WTC11 (cell line): ENCODE measurements at regions not wholly inside any gene's neighbourhood (a gene's known extent, or its start where the extent isn't known, plus 50 kb on each side); places are given as distances from the start of the nearest gene placed in this dataset.

Source experiments
- ATAC-seq: fragments of 200-7000 bp; cut with Tn5 transposase; 2 replicates; pipeline ENCODE4 v1.10.0; 2021; ENCODE audit warnings: mild to moderate bottlenecking, moderate library complexity
- CTCF ChIA-PET: fragments of 300-600 bp; sonication (Branson Sonifier 250); formaldehyde crosslinking; loops from one replicate; lab custom pipeline; 2021; ENCODE audit warnings: antibody characterized with exemption; lab: Charles Lee
- POLR2A ChIA-PET: fragments of 350-600 bp; sonication (Branson Sonifier 250); formaldehyde crosslinking; loops from one replicate; lab custom pipeline; 2021; ENCODE audit warnings: antibody characterized with exemption; lab: Charles Lee
- DNase-seq: peaks from one replicate; pipeline ENCODE4 v3.0.0; 2021; ENCODE audit warnings: low spot score
- H3K27ac Mint-ChIP-seq: 2 replicates; pipeline ENCODE4 v1.8.0; 2021; ENCODE audit warnings: mixed read lengths
- H3K27me3 Mint-ChIP-seq: 2 replicates; pipeline ENCODE4 v1.8.0; 2021; ENCODE audit warnings: low read depth, mild to moderate bottlenecking, moderate library complexity, mixed read lengths
- H3K36me3 Mint-ChIP-seq: 2 replicates; pipeline ENCODE4 v1.8.0; 2021; ENCODE audit warnings: mixed read lengths
- H3K4me1 Mint-ChIP-seq: 2 replicates; pipeline ENCODE4 v1.8.0; 2022; ENCODE audit warnings: mixed read lengths
- H3K4me3 Mint-ChIP-seq: 2 replicates; pipeline ENCODE4 v1.8.0; 2021; ENCODE audit warnings: mild to moderate bottlenecking, moderate library complexity, mixed read lengths
- H3K9me3 Mint-ChIP-seq: 2 replicates; pipeline ENCODE4 v1.8.0; 2021; ENCODE audit warnings: mixed read lengths
- ARID4B ChIP-seq: sonication (generic); formaldehyde crosslinking; IDR thresholded peaks from 2 replicates; pipeline ENCODE4 v1.8.0; 2023; ENCODE audit warnings: missing genetic modification reagents, mild to moderate bottlenecking, borderline replicate concordance
- CREM ChIP-seq: sonication (generic); formaldehyde crosslinking; IDR thresholded peaks from 2 replicates; pipeline ENCODE4 v1.8.1; 2022; ENCODE audit warnings: mild to moderate bottlenecking, missing genetic modification reagents, moderate library complexity
- FOXK1 ChIP-seq: sonication (generic); formaldehyde crosslinking; IDR thresholded peaks from 2 replicates; pipeline ENCODE4 v1.8.0; 2022; ENCODE audit warnings: mild to moderate bottlenecking, moderate library complexity, missing genetic modification reagents
- FOXP4 ChIP-seq: sonication (generic); formaldehyde crosslinking; IDR thresholded peaks from 2 replicates; pipeline ENCODE4 v1.8.0; 2022; ENCODE audit warnings: mild to moderate bottlenecking, missing genetic modification reagents
- HMGA2 ChIP-seq: fragments of 250-450 bp; sonication (Bioruptor Pico); IDR thresholded peaks from 2 replicates; pipeline ENCODE4 v1.4.0; 2021; ENCODE audit warnings: mild to moderate bottlenecking, moderate library complexity
- HMGXB4 ChIP-seq: sonication (generic); formaldehyde crosslinking; IDR thresholded peaks from 2 replicates; pipeline ENCODE4 v1.8.1; 2023; ENCODE audit warnings: mild to moderate bottlenecking, moderate library complexity, missing genetic modification reagents
- KAT7 ChIP-seq: sonication (generic); formaldehyde crosslinking; IDR thresholded peaks from 2 replicates; pipeline ENCODE4 v1.8.1; 2023; ENCODE audit warnings: missing genetic modification reagents, mild to moderate bottlenecking, borderline replicate concordance
- NR3C1 ChIP-seq: sonication (generic); formaldehyde crosslinking; conservative IDR thresholded peaks from 2 replicates; pipeline ENCODE4 v1.8.1; 2023; ENCODE audit warnings: low read depth, mild to moderate bottlenecking, missing genetic modification reagents
- PREB ChIP-seq: sonication (generic); formaldehyde crosslinking; IDR thresholded peaks from 2 replicates; pipeline ENCODE4 v1.8.1; 2022; ENCODE audit warnings: mild to moderate bottlenecking, missing genetic modification reagents, moderate library complexity, borderline replicate concordance
- PRRX2 ChIP-seq: fragments of 250-450 bp; sonication (Bioruptor Pico); IDR thresholded peaks from 2 replicates; pipeline ENCODE4 v1.8.0; 2021; ENCODE audit warnings: mild to moderate bottlenecking
- RORB ChIP-seq: fragments of 250-450 bp; sonication (Bioruptor Pico); IDR thresholded peaks from 2 replicates; pipeline ENCODE4 v1.9.0; 2021; ENCODE audit warnings: mild to moderate bottlenecking
- TCF7 ChIP-seq: sonication (generic); formaldehyde crosslinking; IDR thresholded peaks from 2 replicates; pipeline ENCODE4 v1.8.0; 2022; ENCODE audit warnings: mild to moderate bottlenecking, low read depth, missing genetic modification reagents, moderate library complexity
- USF1 ChIP-seq: sonication (generic); formaldehyde crosslinking; IDR thresholded peaks from 2 replicates; pipeline ENCODE4 v1.8.0; 2022; ENCODE audit warnings: mild to moderate bottlenecking, missing genetic modification reagents
- ZNF671 ChIP-seq: fragments of 250-450 bp; sonication (Bioruptor Pico); IDR thresholded peaks from 2 replicates; pipeline ENCODE4 v1.8.0; 2021; ENCODE audit warnings: mild to moderate bottlenecking
- TF ChIP-seq, protein P1 (sequence below): sonication (generic); formaldehyde crosslinking; conservative IDR thresholded peaks from 2 replicates; pipeline ENCODE4 v1.8.1; 2023; ENCODE audit warnings: mild to moderate bottlenecking, low read depth, missing genetic modification reagents, moderate library complexity
- TF ChIP-seq, protein P2 (sequence below): sonication (generic); formaldehyde crosslinking; IDR thresholded peaks from 2 replicates; pipeline ENCODE4 v1.8.1; 2023; ENCODE audit warnings: mild to moderate bottlenecking, missing genetic modification reagents, borderline replicate concordance

GRCh38 chr3:6523043-6523442 lies 337.9 kb upstream of the GRM7 start (continued):
- TF ChIP-seq HMGA2 (CRISPR knock-in tag) (no peak), ARID4B (CRISPR knock-in tag) (no peak), TCF7 (CRISPR knock-in tag) (no peak), NR3C1 (CRISPR knock-in tag) (no peak), USF1 (CRISPR knock-in tag) (no peak)

GRCh38 chr3:6524479-6524878 lies 336.4 kb upstream of the GRM7 start:
- CTCF ChIA-PET = no interaction called here
- Mint-ChIP-seq H3K27me3 (no peaks in the 10 kb centered on the region), H3K36me3 (peaks cover 22% of the 10 kb centered on the region), H3K27ac (no peak overlapping the region), H3K4me1 (no peaks in the 10 kb centered on the region), H3K9me3 (peaks cover 37% of the 10 kb centered on the region), H3K4me3 (no peak overlapping the region)
- POLR2A ChIA-PET = no interaction called here
- DNase-seq = no peak
- TF ChIP-seq KAT7 = no peak
- TF ChIP-seq, all 79 proteins: peak for 0
- no peak for ATAC-seq

GRCh38 chr3:6526321-6526720 lies 334.6 kb upstream of the GRM7 start:
- peaks cover 26% of the 10 kb centered on the region for H3K9me3 Mint-ChIP-seq
- POLR2A ChIA-PET = no interaction called here
- ATAC-seq = no peak
- TF ChIP-seq CREM (CRISPR knock-in tag) (no peak), FOXK1 (CRISPR knock-in tag) (no peak), RORB (CRISPR knock-in tag) (no peak), NR3C1 (CRISPR knock-in tag) (no peak), HMGXB4 (CRISPR knock-in tag) (no peak), PREB (CRISPR knock-in tag) (no peak), PRRX2 (CRISPR knock-in tag) (no peak), FOXP4 (CRISPR knock-in tag) (no peak), ZNF671 (CRISPR knock-in tag) (no peak)
- TF ChIP-seq, protein P1, sequence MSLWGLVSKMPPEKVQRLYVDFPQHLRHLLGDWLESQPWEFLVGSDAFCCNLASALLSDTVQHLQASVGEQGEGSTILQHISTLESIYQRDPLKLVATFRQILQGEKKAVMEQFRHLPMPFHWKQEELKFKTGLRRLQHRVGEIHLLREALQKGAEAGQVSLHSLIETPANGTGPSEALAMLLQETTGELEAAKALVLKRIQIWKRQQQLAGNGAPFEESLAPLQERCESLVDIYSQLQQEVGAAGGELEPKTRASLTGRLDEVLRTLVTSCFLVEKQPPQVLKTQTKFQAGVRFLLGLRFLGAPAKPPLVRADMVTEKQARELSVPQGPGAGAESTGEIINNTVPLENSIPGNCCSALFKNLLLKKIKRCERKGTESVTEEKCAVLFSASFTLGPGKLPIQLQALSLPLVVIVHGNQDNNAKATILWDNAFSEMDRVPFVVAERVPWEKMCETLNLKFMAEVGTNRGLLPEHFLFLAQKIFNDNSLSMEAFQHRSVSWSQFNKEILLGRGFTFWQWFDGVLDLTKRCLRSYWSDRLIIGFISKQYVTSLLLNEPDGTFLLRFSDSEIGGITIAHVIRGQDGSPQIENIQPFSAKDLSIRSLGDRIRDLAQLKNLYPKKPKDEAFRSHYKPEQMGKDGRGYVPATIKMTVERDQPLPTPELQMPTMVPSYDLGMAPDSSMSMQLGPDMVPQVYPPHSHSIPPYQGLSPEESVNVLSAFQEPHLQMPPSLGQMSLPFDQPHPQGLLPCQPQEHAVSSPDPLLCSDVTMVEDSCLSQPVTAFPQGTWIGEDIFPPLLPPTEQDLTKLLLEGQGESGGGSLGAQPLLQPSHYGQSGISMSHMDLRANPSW (CRISPR knock-in tag) = no peak
- TF ChIP-seq, protein P2, sequence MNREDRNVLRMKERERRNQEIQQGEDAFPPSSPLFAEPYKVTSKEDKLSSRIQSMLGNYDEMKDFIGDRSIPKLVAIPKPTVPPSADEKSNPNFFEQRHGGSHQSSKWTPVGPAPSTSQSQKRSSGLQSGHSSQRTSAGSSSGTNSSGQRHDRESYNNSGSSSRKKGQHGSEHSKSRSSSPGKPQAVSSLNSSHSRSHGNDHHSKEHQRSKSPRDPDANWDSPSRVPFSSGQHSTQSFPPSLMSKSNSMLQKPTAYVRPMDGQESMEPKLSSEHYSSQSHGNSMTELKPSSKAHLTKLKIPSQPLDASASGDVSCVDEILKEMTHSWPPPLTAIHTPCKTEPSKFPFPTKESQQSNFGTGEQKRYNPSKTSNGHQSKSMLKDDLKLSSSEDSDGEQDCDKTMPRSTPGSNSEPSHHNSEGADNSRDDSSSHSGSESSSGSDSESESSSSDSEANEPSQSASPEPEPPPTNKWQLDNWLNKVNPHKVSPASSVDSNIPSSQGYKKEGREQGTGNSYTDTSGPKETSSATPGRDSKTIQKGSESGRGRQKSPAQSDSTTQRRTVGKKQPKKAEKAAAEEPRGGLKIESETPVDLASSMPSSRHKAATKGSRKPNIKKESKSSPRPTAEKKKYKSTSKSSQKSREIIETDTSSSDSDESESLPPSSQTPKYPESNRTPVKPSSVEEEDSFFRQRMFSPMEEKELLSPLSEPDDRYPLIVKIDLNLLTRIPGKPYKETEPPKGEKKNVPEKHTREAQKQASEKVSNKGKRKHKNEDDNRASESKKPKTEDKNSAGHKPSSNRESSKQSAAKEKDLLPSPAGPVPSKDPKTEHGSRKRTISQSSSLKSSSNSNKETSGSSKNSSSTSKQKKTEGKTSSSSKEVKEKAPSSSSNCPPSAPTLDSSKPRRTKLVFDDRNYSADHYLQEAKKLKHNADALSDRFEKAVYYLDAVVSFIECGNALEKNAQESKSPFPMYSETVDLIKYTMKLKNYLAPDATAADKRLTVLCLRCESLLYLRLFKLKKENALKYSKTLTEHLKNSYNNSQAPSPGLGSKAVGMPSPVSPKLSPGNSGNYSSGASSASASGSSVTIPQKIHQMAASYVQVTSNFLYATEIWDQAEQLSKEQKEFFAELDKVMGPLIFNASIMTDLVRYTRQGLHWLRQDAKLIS (CRISPR knock-in tag) = no peak

More at GRCh38 chr3:6526321-6526720, 334.6 kb upstream of the GRM7 start:
- H3K36me3 Mint-ChIP-seq = peaks cover 17% of the 10 kb centered on the region
- no peak overlapping the region for H3K27ac Mint-ChIP-seq
- no peak overlapping the region for H3K4me3 Mint-ChIP-seq
- H3K27me3 Mint-ChIP-seq = no peaks in the 10 kb centered on the region
- no peak for DNase-seq
- CTCF ChIA-PET = no interaction called here
- no peaks in the 10 kb centered on the region for H3K4me1 Mint-ChIP-seq
